GM23338 (cell line): ENCODE measurements at regions not wholly inside any gene's neighbourhood (a gene's known extent, or its start where the extent isn't known, plus 50 kb on each side); places are given as distances from the start of the nearest gene placed in this dataset.

Source experiments
- ATAC-seq: fragments of 200-7000 bp; cut with Tn5 transposase; 3 replicates; pipeline ENCODE4 v1.9.1; 2020
- DNase-seq: peaks from one replicate; pipeline ENCODE4 v3.0.0-alpha.2; 2015; ENCODE audit warnings: low spot score
- H2AFZ ChIP-seq: fragments of 200-600 bp; sonication (generic); 2 replicates; pipeline ENCODE4 v1.8.0; 2016; ENCODE audit warnings: antibody characterized with exemption, mild to moderate bottlenecking, moderate library complexity
- H3F3A ChIP-seq: fragments of 200-600 bp; sonication (generic); replicated peaks from 2 replicates; pipeline ENCODE4 v1.8.0; 2017; ENCODE audit warnings: antibody characterized with exemption, mixed run types, low read depth
- H3K27ac ChIP-seq: fragments of 200-600 bp; sonication (generic); 2 replicates; pipeline ENCODE4 v1.6.1; 2016; ENCODE audit warnings: low read depth
- H3K27me3 ChIP-seq: fragments of 200-600 bp; sonication (generic); 2 replicates; pipeline ENCODE4 v1.8.0; 2016; ENCODE audit warnings: mild to moderate bottlenecking, mixed run types, moderate library complexity; ENCODE audit not compliant: insufficient read depth
- H3K36me3 ChIP-seq: fragments of 200-600 bp; sonication (generic); 2 replicates; pipeline ENCODE4 v1.8.0; 2016; ENCODE audit warnings: mild to moderate bottlenecking; ENCODE audit not compliant: insufficient read depth
- H3K4me1 ChIP-seq: fragments of 200-600 bp; sonication (generic); 2 replicates; pipeline ENCODE4 v1.8.0; 2016; ENCODE audit warnings: mild to moderate bottlenecking, moderate library complexity; ENCODE audit not compliant: insufficient read depth
- H3K4me2 ChIP-seq: fragments of 200-600 bp; sonication (generic); 2 replicates; pipeline ENCODE4 v1.7.1; 2017; ENCODE audit warnings: mixed run types
- H3K4me3 ChIP-seq: fragments of 200-600 bp; sonication (generic); 2 replicates; pipeline ENCODE4 v1.6.1; 2016; ENCODE audit warnings: mixed run types
- H3K79me2 ChIP-seq: fragments of 200-600 bp; sonication (generic); replicated peaks from 2 replicates; pipeline ENCODE4 v1.8.0; 2017; ENCODE audit warnings: mild to moderate bottlenecking; ENCODE audit not compliant: insufficient read depth
- H3K9me2 ChIP-seq: fragments of 200-600 bp; sonication (generic); 2 replicates; pipeline ENCODE4 v1.8.0; 2017; ENCODE audit not compliant: insufficient read depth
- H4K20me1 ChIP-seq: fragments of 200-600 bp; sonication (generic); replicated peaks from 2 replicates; pipeline ENCODE4 v1.8.0; 2017; ENCODE audit warnings: mild to moderate bottlenecking; ENCODE audit not compliant: insufficient read depth
- H3K27ac Mint-ChIP-seq: 2 replicates; pipeline ENCODE4 v1.8.0; 2020; ENCODE audit warnings: inconsistent platforms, mild to moderate bottlenecking, moderate library complexity, mixed read lengths
- H3K27me3 Mint-ChIP-seq: 3 replicates; pipeline ENCODE4 v1.8.0; 2022; ENCODE audit warnings: low read depth, mild to moderate bottlenecking, moderate library complexity, mixed read lengths, inconsistent platforms; ENCODE audit not compliant: insufficient read depth, poor library complexity
- H3K36me3 Mint-ChIP-seq: 3 replicates; pipeline ENCODE4 v1.8.0; 2021; ENCODE audit warnings: low read depth, mild to moderate bottlenecking, inconsistent platforms, moderate library complexity, mixed read lengths
- H3K4me1 Mint-ChIP-seq: 3 replicates; pipeline ENCODE4 v1.8.0; 2020; ENCODE audit warnings: mild to moderate bottlenecking, inconsistent platforms, mixed read lengths
- H3K4me3 Mint-ChIP-seq: 3 replicates; pipeline ENCODE4 v1.8.0; 2021; ENCODE audit warnings: moderate library complexity, mild to moderate bottlenecking, inconsistent platforms, mixed read lengths
- H3K9me3 Mint-ChIP-seq: 3 replicates; pipeline ENCODE4 v1.8.0; 2020; ENCODE audit warnings: moderate library complexity, mild to moderate bottlenecking, inconsistent platforms, mixed read lengths
- CREB1 ChIP-seq: fragments of 250-450 bp; sonication (Bioruptor Pico); IDR thresholded peaks from 2 replicates; pipeline ENCODE4 v1.5.0; 2020; ENCODE audit warnings: low read depth, mild to moderate bottlenecking, moderate library complexity
- CTCF ChIP-seq, 2 experiments: fragments of 200-600 bp in 1 of 2; sonication (generic) in 1 of 2; conservative IDR thresholded peaks; 2 replicates each; pipeline versions ENCODE4 v1.5.1 to v1.6.1; 2016 to 2017; ENCODE audit warnings: antibody characterized with exemption in 2 of 2, low read depth in 2 of 2, mild to moderate bottlenecking in 2 of 2, moderate library complexity in 1 of 2
- EZH2phosphoT487 ChIP-seq: fragments of 200-600 bp; sonication (generic); IDR thresholded peaks from one replicate; pipeline ENCODE4 v1.8.1; 2018; ENCODE audit warnings: antibody characterized with exemption; ENCODE audit not compliant: unreplicated experiment
- STAT1 ChIP-seq: IDR thresholded peaks from one replicate; pipeline ENCODE4 v1.6.1; 2016; ENCODE audit warnings: antibody characterized with exemption; ENCODE audit not compliant: unreplicated experiment
- ZNF114 ChIP-seq: fragments of 250-450 bp; sonication (Bioruptor Pico); IDR thresholded peaks from 2 replicates; pipeline ENCODE4 v1.5.0; 2020; ENCODE audit warnings: mild to moderate bottlenecking, moderate library complexity
- ZNF331 ChIP-seq: fragments of 250-450 bp; sonication (Bioruptor Pico); IDR thresholded peaks from 2 replicates; pipeline ENCODE4 v1.5.0; 2020; ENCODE audit warnings: low read depth, mild to moderate bottlenecking, moderate library complexity
- ZNF462 ChIP-seq: fragments of 250-450 bp; sonication (Bioruptor Pico); IDR thresholded peaks from 2 replicates; pipeline ENCODE4 v1.5.0; 2020; ENCODE audit warnings: mild to moderate bottlenecking, moderate library complexity

GRCh38 chr14:48616931-48617330 lies 941.5 kb upstream of the MDGA2 start (continued):
- TF ChIP-seq ZNF462 (CRISPR knock-in tag), result no peak
- no peak for TF ChIP-seq CREB1 (CRISPR knock-in tag)

- Histone ChIP-seq H3F3A (no peaks in the 10 kb centered on the region), H3K4me2 (no peak overlapping the region), H2AFZ (no peak overlapping the region), H3K27me3 (no peaks in the 10 kb centered on the region), H4K20me1 (no peaks in the 10 kb centered on the region), H3K27ac (no peak overlapping the region), H3K36me3 (no peaks in the 10 kb centered on the region), H3K4me1 (no peaks in the 10 kb centered on the region), H3K4me3 (no peak overlapping the region), H3K79me2 (no peaks in the 10 kb centered on the region), H3K9me2 (no peaks in the 10 kb centered on the region)
- no peaks in the 10 kb centered on the region for H3K4me1 Mint-ChIP-seq
- H3K9me3 Mint-ChIP-seq, result peaks cover 15% of the 10 kb centered on the region
- TF ChIP-seq ZNF331 (no peak), STAT1 (no peak), CREB1 (CRISPR knock-in tag) (no peak), ZNF114 (CRISPR knock-in tag) (no peak), EZH2phosphoT487 (no peak), CTCF (conservative IDR thresholded peaks at IDR 0.05; ENCODE audit: low read depth in 2 of 2) (no peak)
- no peak for ATAC-seq
- no peaks in the 10 kb centered on the region for H3K27me3 Mint-ChIP-seq
- H3K36me3 Mint-ChIP-seq, result peaks cover 6% of the 10 kb centered on the region; the same call in 1 of the 3 replicates
- no peak overlapping the region for H3K27ac Mint-ChIP-seq
- no peak for DNase-seq
- no peak overlapping the region for H3K4me3 Mint-ChIP-seq
Measured at GRCh38 chr14:48615618-48616017, 940.2 kb upstream of the MDGA2 start.
